ENCODE measurements at regions not wholly inside any gene's neighbourhood (a gene's known extent, or its start where the extent isn't known, plus 50 kb on each side); places are given as distances from the start of the nearest gene placed in this dataset.
"Not testable (repeated sequence)": the region's sequence is repeated elsewhere in the genome, so short reads cannot be mapped to it uniquely, and the experiment has no call there.

DNA sequence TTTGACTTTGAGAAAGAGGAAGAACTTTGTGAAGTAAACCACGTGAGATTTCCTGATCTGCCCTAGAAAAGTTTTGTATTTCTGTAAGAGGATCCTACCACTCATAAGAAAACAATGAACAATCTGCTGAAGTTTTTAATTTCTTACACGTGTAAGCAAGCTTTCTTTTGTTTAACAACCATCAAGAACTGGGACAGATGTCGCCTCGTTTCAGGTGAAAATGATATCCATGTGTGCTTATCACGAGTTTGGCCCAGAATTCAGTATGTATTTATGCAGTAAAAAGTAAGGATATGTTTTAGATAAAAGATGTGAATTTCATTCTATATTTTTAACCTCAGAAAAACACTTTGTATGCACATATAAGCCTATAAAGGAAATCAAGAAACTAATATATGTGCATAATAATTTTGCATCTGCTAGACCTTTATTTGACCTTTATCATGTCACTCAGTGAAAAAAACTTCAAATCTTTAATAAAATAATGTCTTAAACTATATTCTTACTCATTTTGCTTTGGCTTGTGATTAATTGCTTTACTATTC lies 56.9 kb upstream of the DHRS4 start:
- no peak for DNase-seq
- H4K91ac ChIP-seq (ENCODE audit: insufficient read length, low read depth, low read length): no peak overlapping the region
- H3K14ac ChIP-seq (ENCODE audit: insufficient read depth, low read length): no peak overlapping the region
- H3K9ac ChIP-seq (ENCODE audit: extremely low read depth, insufficient read length, low read length): no peak overlapping the region
- no peaks in the 10 kb centered on the region for H3K79me1 ChIP-seq (ENCODE audit: insufficient read depth, low read depth, low read length, poor library complexity, severe bottlenecking)
- H3K23ac ChIP-seq (ENCODE audit: insufficient read length, low read depth, low read length): no peak overlapping the region
- H3K4me2 ChIP-seq (ENCODE audit: insufficient read depth, insufficient read length, low read length): no peak overlapping the region
- H2BK5ac ChIP-seq (ENCODE audit: insufficient read length, low read length): no peak overlapping the region
- H4K20me1 ChIP-seq (ENCODE audit: control insufficient read depth, insufficient read depth, insufficient read length): no peaks in the 10 kb centered on the region
- no peaks in the 10 kb centered on the region for H3K79me2 ChIP-seq (ENCODE audit: insufficient read depth, low read length)
- Mint-ChIP-seq H3K4me1 (no peaks in the 10 kb centered on the region), H3K27ac (no peak overlapping the region), H3K27me3 (ENCODE audit: low read depth) (peaks cover 2% of the 10 kb centered on the region; the same call in 1 of the 2 replicates), H3K9me3 (peaks cover 32 to 77% of the 10 kb centered on the region in 2 experiments), H3K36me3 (ENCODE audit: insufficient read depth in 1 of 3, low read depth in 3 of 3) (peaks cover 3 to 29% (median 4%) of the 10 kb centered on the region in 3 experiments; a peak in 5 of 7 replicates), H3K4me3 (no peak overlapping the region)
- H3K4ac ChIP-seq (ENCODE audit: low read depth, low read length): no peak overlapping the region
- no peak overlapping the region for H3K27ac ChIP-seq (ENCODE audit: insufficient read length, low read depth, low read length)
- no peaks in the 10 kb centered on the region for H3K4me1 ChIP-seq (ENCODE audit: insufficient read depth, low read length)
- TF ChIP-seq, protein P1, sequence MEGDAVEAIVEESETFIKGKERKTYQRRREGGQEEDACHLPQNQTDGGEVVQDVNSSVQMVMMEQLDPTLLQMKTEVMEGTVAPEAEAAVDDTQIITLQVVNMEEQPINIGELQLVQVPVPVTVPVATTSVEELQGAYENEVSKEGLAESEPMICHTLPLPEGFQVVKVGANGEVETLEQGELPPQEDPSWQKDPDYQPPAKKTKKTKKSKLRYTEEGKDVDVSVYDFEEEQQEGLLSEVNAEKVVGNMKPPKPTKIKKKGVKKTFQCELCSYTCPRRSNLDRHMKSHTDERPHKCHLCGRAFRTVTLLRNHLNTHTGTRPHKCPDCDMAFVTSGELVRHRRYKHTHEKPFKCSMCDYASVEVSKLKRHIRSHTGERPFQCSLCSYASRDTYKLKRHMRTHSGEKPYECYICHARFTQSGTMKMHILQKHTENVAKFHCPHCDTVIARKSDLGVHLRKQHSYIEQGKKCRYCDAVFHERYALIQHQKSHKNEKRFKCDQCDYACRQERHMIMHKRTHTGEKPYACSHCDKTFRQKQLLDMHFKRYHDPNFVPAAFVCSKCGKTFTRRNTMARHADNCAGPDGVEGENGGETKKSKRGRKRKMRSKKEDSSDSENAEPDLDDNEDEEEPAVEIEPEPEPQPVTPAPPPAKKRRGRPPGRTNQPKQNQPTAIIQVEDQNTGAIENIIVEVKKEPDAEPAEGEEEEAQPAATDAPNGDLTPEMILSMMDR (conservative IDR thresholded peaks at IDR 0.05): no peak
- H2BK12ac ChIP-seq (ENCODE audit: insufficient read length, low read depth, low read length): no peak overlapping the region
- no CpG with 5 or more reads among the region's 5 CpGs for WGBS (ENCODE audit: extremely low coverage, insufficient read length, low lambda C conversion rate)
- H2BK120ac ChIP-seq (ENCODE audit: low read depth, low read length, poor library complexity, severe bottlenecking): no peak overlapping the region
- H2BK15ac ChIP-seq (ENCODE audit: low read depth, low read length): no peak overlapping the region
- H3K56ac ChIP-seq (ENCODE audit: insufficient read length, low read depth, low read length): no peak overlapping the region
- no peak overlapping the region for H2AK5ac ChIP-seq (ENCODE audit: insufficient read length, low read length)
- no peaks in the 10 kb centered on the region for H3K23me2 ChIP-seq (ENCODE audit: insufficient read length, low read depth, low read length, poor library complexity, severe bottlenecking)
- H3K18ac ChIP-seq (ENCODE audit: insufficient read length, low read depth, low read length): no peak overlapping the region
- no peak overlapping the region for H2BK20ac ChIP-seq (ENCODE audit: low read depth, low read length, poor library complexity, severe bottlenecking)
- H3K9me3 ChIP-seq (ENCODE audit: control insufficient read depth, low read depth, low read length): peaks cover 8% of the 10 kb centered on the region
- no peak overlapping the region for H4K5ac ChIP-seq (ENCODE audit: insufficient read length, low read depth, low read length)
- no peak overlapping the region for H2AFZ ChIP-seq (ENCODE audit: low read length)
- no peaks in the 10 kb centered on the region for H3K27me3 ChIP-seq (ENCODE audit: insufficient read depth, low read length)
- no peak overlapping the region for H3T11ph ChIP-seq (ENCODE audit: low read length)
- no peak overlapping the region for H4K8ac ChIP-seq (replicated peaks; ENCODE audit: insufficient read length, low read depth, low read length)

- H3K4me1 Mint-ChIP-seq; H2BK12ac ChIP-seq (ENCODE audit: insufficient read length, low read depth, low read length); H3K9ac ChIP-seq (ENCODE audit: extremely low read depth, insufficient read length, low read length); H3K4me1 ChIP-seq (ENCODE audit: insufficient read depth, low read length); H3K23ac ChIP-seq (ENCODE audit: insufficient read length, low read depth, low read length); H4K5ac ChIP-seq (ENCODE audit: insufficient read length, low read depth, low read length); H3K27ac ChIP-seq (ENCODE audit: insufficient read length, low read depth, low read length); H3K56ac ChIP-seq (ENCODE audit: insufficient read length, low read depth, low read length); H3K79me1 ChIP-seq (ENCODE audit: insufficient read depth, low read depth, low read length, poor library complexity, severe bottlenecking); H2BK15ac ChIP-seq (ENCODE audit: low read depth, low read length); DNase-seq; H4K20me1 ChIP-seq (ENCODE audit: control insufficient read depth, insufficient read depth, insufficient read length); H3K4ac ChIP-seq (ENCODE audit: low read depth, low read length); H3K27me3 ChIP-seq (ENCODE audit: insufficient read depth, low read length); H2BK120ac ChIP-seq (ENCODE audit: low read depth, low read length, poor library complexity, severe bottlenecking); H4K91ac ChIP-seq (ENCODE audit: insufficient read length, low read depth, low read length); H3K14ac ChIP-seq (ENCODE audit: insufficient read depth, low read length); H3K18ac ChIP-seq (ENCODE audit: insufficient read length, low read depth, low read length); H3K79me2 ChIP-seq (ENCODE audit: insufficient read depth, low read length); H2AFZ ChIP-seq (ENCODE audit: low read length); H4K8ac ChIP-seq (replicated peaks; ENCODE audit: insufficient read length, low read depth, low read length); H2BK20ac ChIP-seq (ENCODE audit: low read depth, low read length, poor library complexity, severe bottlenecking); H3K4me3 Mint-ChIP-seq; H2AK5ac ChIP-seq (ENCODE audit: insufficient read length, low read length); H3K9me3 ChIP-seq (ENCODE audit: control insufficient read depth, low read depth, low read length); H2BK5ac ChIP-seq (ENCODE audit: insufficient read length, low read length); H3K4me2 ChIP-seq (ENCODE audit: insufficient read depth, insufficient read length, low read length); H3K23me2 ChIP-seq (ENCODE audit: insufficient read length, low read depth, low read length, poor library complexity, severe bottlenecking); H3K27me3 Mint-ChIP-seq (ENCODE audit: low read depth); H3K27ac Mint-ChIP-seq; H3T11ph ChIP-seq (ENCODE audit: low read length): not testable (repeated sequence)
- H3K9me3 Mint-ChIP-seq: peaks cover 31 to 72% of the 10 kb centered on the region in 2 experiments
- no CpG with 5 or more reads among the region's 2 CpGs for WGBS (ENCODE audit: extremely low coverage, insufficient read length, low lambda C conversion rate)
- H3K36me3 Mint-ChIP-seq (ENCODE audit: insufficient read depth in 1 of 3, low read depth in 3 of 3): peaks cover 3 to 29% (median 4%) of the 10 kb centered on the region in 3 experiments; a peak in 5 of 7 replicates
These were observed 56.3 kb upstream of the DHRS4 start for GRCh38 chr14:23897291-23897690.
